ENCODE measurements at regions not wholly inside any gene's neighbourhood (a gene's known extent, or its start where the extent isn't known, plus 50 kb on each side); places are given as distances from the start of the nearest gene placed in this dataset.

GRCh38 chr6:80478030-80478429 is 371.6 kb downstream of the BCKDHB start:
- no peak for TF ChIP-seq POLR2A (IDR thresholded peaks at IDR 0.05)
- no peak for TF ChIP-seq CTCF (IDR thresholded peaks at IDR 0.05)
- no peak for TF ChIP-seq POLR2AphosphoS5 (IDR thresholded peaks at IDR 0.05; ENCODE audit: insufficient read depth in 1 of 2, low read depth in 1 of 2)
